GM12892 (cell line): ENCODE measurements at regions not wholly inside any gene's neighbourhood (a gene's known extent, or its start where the extent isn't known, plus 50 kb on each side); places are given as distances from the start of the nearest gene placed in this dataset.

Source experiments
- POLR2A ChIP-seq: IDR thresholded peaks from 2 replicates; pipeline ENCODE4 v1.6.1; 2011; ENCODE audit warnings: low read depth, low read length, control low read depth
- POLR2AphosphoS5 ChIP-seq: IDR thresholded peaks from 2 replicates; pipeline ENCODE4 v1.6.1; 2011; ENCODE audit warnings: low read depth, low read length, control low read depth

GRCh38 chr10:91033324-91033950, 112.5 kb upstream of the ANKRD1 start:
- TF ChIP-seq POLR2AphosphoS5 (no peak), POLR2A (no peak)
